HCT116 (cell line): ENCODE measurements at regions not wholly inside any gene's neighbourhood (a gene's known extent, or its start where the extent isn't known, plus 50 kb on each side); places are given as distances from the start of the nearest gene placed in this dataset.

Source experiments
- ATAC-seq: fragments of 200-7000 bp; cut with Tn5 transposase; 2 replicates; pipeline ENCODE4 v1.9.1; 2020; ENCODE audit warnings: mild to moderate bottlenecking, moderate library complexity
- BruUV-seq: library from RNA; stranded (reverse); fragments of 400-500 nt; replicated peaks from 2 replicates; lab custom pipeline; 2021; lab: Mats Ljungman, UMichigan
- CTCF ChIA-PET: fragments of 300-600 bp; sonication (Branson Sonifier 250); formaldehyde crosslinking; loops from one replicate; lab custom pipeline; 2021; ENCODE audit warnings: antibody characterized with exemption; lab: Charles Lee
- POLR2A ChIA-PET: fragments of 300-600, 350-600 bp; sonication (Branson Sonifier 250); formaldehyde crosslinking; loops from one replicate; lab custom pipeline; 2021; ENCODE audit warnings: antibody characterized with exemption; lab: Charles Lee
- RAD21 ChIA-PET, 2 experiments: fragments of 300-600 bp; sonication (Branson Sonifier 250); formaldehyde crosslinking; loops; one replicate each; lab custom pipeline; 2023; ENCODE audit warnings: low total read pairs in 2 of 2; ENCODE audit not compliant: uncharacterized antibody in 2 of 2, unreplicated experiment in 2 of 2, low non-redundant PET in 1 of 2; lab: Charles Lee
- DNase-seq: peaks from one replicate; pipeline ENCODE4 v3.0.0-alpha.2; 2010; ENCODE audit warnings: low read depth, low spot score
- H2AFZ ChIP-seq: fragments of 200-600 bp; shearing (Covaris generic), sonication (generic); 2 replicates; pipeline ENCODE4 v1.6.1; 2017; ENCODE audit warnings: low read depth, mixed run types, mixed read lengths, antibody characterized with exemption, low read length; ENCODE audit not compliant: poor library complexity, severe bottlenecking
- H3K27ac ChIP-seq: 2 replicates; pipeline ENCODE4 v1.5.1; 2012; ENCODE audit warnings: low read depth, low read length
- H3K27me3 ChIP-seq: fragments of 200-600 bp; sonication (generic); 2 replicates; pipeline ENCODE4 v1.6.1; 2016; ENCODE audit warnings: mixed run types, low read length, mixed read lengths; ENCODE audit not compliant: insufficient read depth
- H3K36me3 ChIP-seq, 2 experiments: fragments of 200-500 bp in 1 of 2; fragments of 200-600 bp in 1 of 2; sonication (Bioruptor generic) in 1 of 2; sonication (generic) in 1 of 2; 2 replicates each; pipeline versions ENCODE4 v1.5.1 to v1.6.1; 2014 to 2016; ENCODE audit warnings: low read length in 2 of 2, inconsistent platforms in 1 of 2, mixed read lengths in 1 of 2, mixed run types in 1 of 2; ENCODE audit not compliant: insufficient read depth in 2 of 2, control insufficient read depth in 1 of 2
- H3K4me1 ChIP-seq, 2 experiments: fragments of 200-600 bp in 1 of 2; sonication (generic) in 1 of 2; 2 replicates each; pipeline versions ENCODE4 v1.5.1 to v1.6.1; 2012 to 2017; ENCODE audit warnings: low read length in 2 of 2, inconsistent platforms in 1 of 2, mild to moderate bottlenecking in 1 of 2, mixed read lengths in 1 of 2, mixed run types in 1 of 2, moderate library complexity in 1 of 2; ENCODE audit not compliant: insufficient read depth in 2 of 2, control insufficient read depth in 1 of 2
- H3K4me2 ChIP-seq: fragments of 200-600 bp; sonication (generic); 2 replicates; pipeline ENCODE4 v1.6.1; 2017; ENCODE audit warnings: mixed run types, low read length, mixed read lengths
- H3K4me3 ChIP-seq, 2 experiments: fragments of 200-600 bp in 1 of 2; sonication (generic) in 1 of 2; replicated peaks in 1 of 2; 2 replicates each; pipeline ENCODE4 v1.5.1; 2011 to 2016; ENCODE audit warnings: low read length in 2 of 2, control low read depth in 1 of 2, low read depth in 1 of 2, mild to moderate bottlenecking in 1 of 2, mixed read lengths in 1 of 2, mixed run types in 1 of 2
- H3K79me2 ChIP-seq: fragments of 200-600 bp; sonication (generic); 2 replicates; pipeline ENCODE4 v1.6.1; 2017; ENCODE audit warnings: mild to moderate bottlenecking, mixed run types, low read length, moderate library complexity, mixed read lengths; ENCODE audit not compliant: insufficient read depth
- H3K9ac ChIP-seq: fragments of 200-600 bp; sonication (generic); 2 replicates; pipeline ENCODE4 v1.6.1; 2016; ENCODE audit warnings: low read length, mixed read lengths
- H3K9me2 ChIP-seq: fragments of 200-600 bp; sonication (generic), shearing (Covaris generic); 2 replicates; pipeline ENCODE4 v1.6.1; 2017; ENCODE audit warnings: mixed run types, mild to moderate bottlenecking, moderate library complexity; ENCODE audit not compliant: insufficient read depth
- H3K9me3 ChIP-seq, 2 experiments: fragments of 200-500 bp in 1 of 2; fragments of 200-600 bp in 1 of 2; sonication (Bioruptor generic) in 1 of 2; sonication (generic) in 1 of 2; 2 replicates each; pipeline ENCODE4 v1.6.1; 2014 to 2017; ENCODE audit warnings: low read length in 2 of 2, mixed read lengths in 2 of 2, inconsistent platforms in 1 of 2, low read depth in 1 of 2, mild to moderate bottlenecking in 1 of 2, mixed run types in 1 of 2, moderate library complexity in 1 of 2; ENCODE audit not compliant: control insufficient read depth in 1 of 2, insufficient read depth in 1 of 2
- H4K20me1 ChIP-seq: fragments of 200-600 bp; sonication (generic), shearing (Covaris generic); 2 replicates; pipeline ENCODE4 v1.6.1; 2017; ENCODE audit warnings: mixed run types, mild to moderate bottlenecking, moderate library complexity; ENCODE audit not compliant: insufficient read depth
- CBX3 ChIP-seq: IDR thresholded peaks from 2 replicates; pipeline ENCODE4 v1.6.1; 2012; ENCODE audit warnings: low read depth
- CEBPB ChIP-seq: IDR thresholded peaks from 2 replicates; pipeline ENCODE4 v1.6.1; 2012; ENCODE audit warnings: low read depth
- EGR1 ChIP-seq: IDR thresholded peaks from 2 replicates; pipeline ENCODE4 v1.6.1; 2012; ENCODE audit warnings: low read depth
- EZH2 ChIP-seq: fragments of 200-600 bp; sonication (generic); IDR thresholded peaks from 2 replicates; pipeline ENCODE4 v1.6.1; 2017; ENCODE audit warnings: antibody characterized with exemption, mixed run types
- EZH2phosphoT487 ChIP-seq: fragments of 200-600 bp; IDR thresholded peaks from 2 replicates; pipeline ENCODE4 v1.6.1; 2018; ENCODE audit warnings: antibody characterized with exemption, borderline replicate concordance
- FOSL1 ChIP-seq: IDR thresholded peaks from 2 replicates; pipeline ENCODE4 v1.6.1; 2012; ENCODE audit warnings: low read depth
- RAD21 ChIP-seq: IDR thresholded peaks from 2 replicates; pipeline ENCODE4 v1.6.1; 2012; ENCODE audit warnings: low read depth, mild to moderate bottlenecking
- SP1 ChIP-seq: IDR thresholded peaks from 2 replicates; pipeline ENCODE4 v1.6.1; 2012; ENCODE audit warnings: low read depth
- SRF ChIP-seq: IDR thresholded peaks from 2 replicates; pipeline ENCODE4 v1.6.1; 2012; ENCODE audit warnings: low read depth
- YY1 ChIP-seq: IDR thresholded peaks from 2 replicates; pipeline ENCODE4 v1.6.1; 2011; ENCODE audit warnings: low read length, low read depth, moderate library complexity, mild to moderate bottlenecking; ENCODE audit not compliant: insufficient replicate concordance; ENCODE audit errors: extremely low read depth
- ZFX ChIP-seq: fragments of 450-650 bp; IDR thresholded peaks from 2 replicates; pipeline ENCODE4 v1.6.1; 2017
- intact Hi-C: fragments of 100-400 bp; cut with micrococcal nuclease; formaldehyde crosslinking; loops from 2 replicates; pipeline ENCODE4 v1.10.0; 2022
- TF ChIP-seq, protein P1 (sequence below): IDR thresholded peaks from 2 replicates; pipeline ENCODE4 v1.6.1; 2012
- TF ChIP-seq, protein P2 (sequence below): IDR thresholded peaks from 2 replicates; pipeline ENCODE4 v1.6.1; 2012
- TF ChIP-seq, protein P3 (sequence below): IDR thresholded peaks from 2 replicates; pipeline ENCODE4 v1.6.1; 2011; ENCODE audit warnings: mild to moderate bottlenecking, low read length, moderate library complexity; ENCODE audit not compliant: insufficient replicate concordance; ENCODE audit errors: extremely low read depth
- TF ChIP-seq, protein P4 (sequence below), 3 experiments: fragments of 200-600 bp in 1 of 3; sonication (generic) in 1 of 3; IDR thresholded peaks in 2 of 3; conservative IDR thresholded peaks in 1 of 3; 2 replicates each; pipeline ENCODE4 v1.5.1; 2012 to 2017; ENCODE audit warnings: low read depth in 2 of 3, low read length in 2 of 3, antibody characterized with exemption in 1 of 3, borderline replicate concordance in 1 of 3, control low read depth in 1 of 3, mild to moderate bottlenecking in 1 of 3, mixed read lengths in 1 of 3, mixed run types in 1 of 3, moderate library complexity in 1 of 3; ENCODE audit not compliant: insufficient read depth in 1 of 3

DNA sequence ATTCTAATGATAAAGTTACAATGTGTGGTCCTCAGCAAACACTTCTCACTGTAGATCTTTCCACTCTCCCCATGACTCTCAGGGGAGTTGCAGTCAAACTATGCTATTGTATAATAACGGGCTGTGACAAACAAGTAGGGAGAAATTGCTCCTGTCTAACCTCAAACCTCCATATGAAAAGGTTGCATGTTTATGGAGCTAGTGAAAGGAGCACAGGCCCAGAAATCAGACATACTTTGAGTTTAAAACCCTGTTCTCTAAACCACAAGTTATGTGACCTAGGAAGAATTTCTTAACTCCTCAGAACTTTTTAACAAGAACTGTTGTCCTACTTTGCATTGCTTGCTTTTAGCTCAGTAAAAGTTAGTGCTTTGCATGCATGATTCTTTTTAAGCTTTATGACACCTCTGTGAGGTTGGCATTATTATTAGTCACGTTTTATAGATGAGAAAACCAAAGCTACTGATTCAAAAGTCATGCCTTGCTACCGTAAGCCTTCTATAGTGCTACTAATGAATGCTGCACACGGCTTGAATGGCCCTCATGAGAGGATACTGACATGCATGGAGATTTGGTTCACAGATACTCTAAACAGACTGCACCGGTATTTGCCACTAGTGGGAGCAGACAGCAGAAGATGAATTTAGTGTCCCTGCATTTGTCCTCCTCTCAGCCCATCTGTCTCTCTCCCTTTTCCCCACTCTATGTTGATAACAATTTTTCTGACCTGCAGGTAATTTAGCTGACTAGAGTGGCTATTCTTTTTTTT is 129.5 kb upstream of the PCGF5 start:
- RAD21 ChIA-PET: interaction anchor here in 1 of 2 experiments (0.7 kb wide), 1 partner anchor 237 kb away, joined by 3 read pairs; no protein-coding TSS in a partner anchor
- CTCF ChIA-PET: interaction anchor here (0.6 to 1.1 kb wide), 2 partner anchors 82 to 160 kb away, joined by 3 to 4 read pairs; no protein-coding TSS in a partner anchor
- no peak overlapping the region for H2AFZ ChIP-seq
- no peaks in the 10 kb centered on the region for H3K4me1 ChIP-seq
- no peaks in the 10 kb centered on the region for H4K20me1 ChIP-seq
- H3K36me3 ChIP-seq: no peaks in the 10 kb centered on the region
- no peaks in the 10 kb centered on the region for H3K79me2 ChIP-seq
- no TSS peak for BruUV-seq
- no peaks in the 10 kb centered on the region for H3K27me3 ChIP-seq
- no peak for DNase-seq
- H3K4me2 ChIP-seq: no peak overlapping the region
- H3K9me2 ChIP-seq: no peaks in the 10 kb centered on the region
- no peaks in the 10 kb centered on the region for H3K9me3 ChIP-seq
- H3K27ac ChIP-seq: no peak overlapping the region
- intact Hi-C loops: no loop called here
- no peak overlapping the region for H3K9ac ChIP-seq
- H3K4me3 ChIP-seq: no peak overlapping the region
- peak; percentile 15; the same call in 1 of the 2 replicates for TF ChIP-seq RAD21
- TF ChIP-seq, protein P1, sequence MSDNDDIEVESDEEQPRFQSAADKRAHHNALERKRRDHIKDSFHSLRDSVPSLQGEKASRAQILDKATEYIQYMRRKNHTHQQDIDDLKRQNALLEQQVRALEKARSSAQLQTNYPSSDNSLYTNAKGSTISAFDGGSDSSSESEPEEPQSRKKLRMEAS: no peak
- POLR2A ChIA-PET: no interaction called here
- ATAC-seq: peak; percentile 46; the same call in 1 of the 2 replicates

DNA sequence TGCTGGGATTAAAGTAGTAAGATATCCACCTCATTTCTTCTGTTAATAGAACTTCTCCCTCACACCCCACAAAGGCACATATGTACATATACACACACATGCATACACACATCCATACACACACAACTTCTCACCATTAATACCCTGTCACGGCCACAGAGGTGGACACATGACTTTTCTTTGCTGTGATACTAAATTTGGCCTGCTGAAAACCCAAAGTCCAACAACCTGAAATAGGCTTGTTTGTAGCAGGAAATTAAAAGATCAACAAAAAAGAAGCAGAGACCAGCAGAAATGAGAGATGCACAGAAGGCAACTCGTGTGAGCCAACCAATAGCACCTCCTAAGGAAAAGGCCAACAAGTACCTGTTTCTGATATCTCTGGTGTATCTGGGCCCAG is 128.7 kb upstream of the PCGF5 start:
- no TSS peak for BruUV-seq
- H3K4me2 ChIP-seq: no peak overlapping the region
- RAD21 ChIA-PET: no interaction called here
- POLR2A ChIA-PET: no interaction called here
- H4K20me1 ChIP-seq: no peaks in the 10 kb centered on the region
- no peaks in the 10 kb centered on the region; a peak in 1 of 4 replicates for H3K9me3 ChIP-seq
- no peak overlapping the region for H3K4me3 ChIP-seq
- DNase-seq (no peak), ATAC-seq (no peak)
- no peak overlapping the region for H3K9ac ChIP-seq
- no peak overlapping the region for H2AFZ ChIP-seq
- H3K36me3 ChIP-seq: no peaks in the 10 kb centered on the region
- no peak overlapping the region for H3K27ac ChIP-seq
- CTCF ChIA-PET: interaction anchor here (1.1 kb wide), 1 partner anchor 83 kb away, joined by 4 read pairs; no protein-coding TSS in a partner anchor
- H3K79me2 ChIP-seq: no peaks in the 10 kb centered on the region
- H3K4me1 ChIP-seq: no peaks in the 10 kb centered on the region
- intact Hi-C loops: no loop called here
- no peaks in the 10 kb centered on the region for H3K27me3 ChIP-seq
- H3K9me2 ChIP-seq: no peaks in the 10 kb centered on the region
- no peak for TF ChIP-seq EGR1
- TF ChIP-seq FOSL1: no peak
- TF ChIP-seq YY1: no peak
- no peak for TF ChIP-seq EZH2phosphoT487
- no peak for TF ChIP-seq EZH2
- TF ChIP-seq, protein P1: no peak
- no peak for TF ChIP-seq CBX3
- TF ChIP-seq SP1: no peak
- TF ChIP-seq, protein P2, sequence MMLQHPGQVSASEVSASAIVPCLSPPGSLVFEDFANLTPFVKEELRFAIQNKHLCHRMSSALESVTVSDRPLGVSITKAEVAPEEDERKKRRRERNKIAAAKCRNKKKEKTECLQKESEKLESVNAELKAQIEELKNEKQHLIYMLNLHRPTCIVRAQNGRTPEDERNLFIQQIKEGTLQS: no peak
- TF ChIP-seq SRF: no peak
- no peak for TF ChIP-seq RAD21
- no peak for TF ChIP-seq ZFX
- no peak for TF ChIP-seq CEBPB
- TF ChIP-seq, protein P3, sequence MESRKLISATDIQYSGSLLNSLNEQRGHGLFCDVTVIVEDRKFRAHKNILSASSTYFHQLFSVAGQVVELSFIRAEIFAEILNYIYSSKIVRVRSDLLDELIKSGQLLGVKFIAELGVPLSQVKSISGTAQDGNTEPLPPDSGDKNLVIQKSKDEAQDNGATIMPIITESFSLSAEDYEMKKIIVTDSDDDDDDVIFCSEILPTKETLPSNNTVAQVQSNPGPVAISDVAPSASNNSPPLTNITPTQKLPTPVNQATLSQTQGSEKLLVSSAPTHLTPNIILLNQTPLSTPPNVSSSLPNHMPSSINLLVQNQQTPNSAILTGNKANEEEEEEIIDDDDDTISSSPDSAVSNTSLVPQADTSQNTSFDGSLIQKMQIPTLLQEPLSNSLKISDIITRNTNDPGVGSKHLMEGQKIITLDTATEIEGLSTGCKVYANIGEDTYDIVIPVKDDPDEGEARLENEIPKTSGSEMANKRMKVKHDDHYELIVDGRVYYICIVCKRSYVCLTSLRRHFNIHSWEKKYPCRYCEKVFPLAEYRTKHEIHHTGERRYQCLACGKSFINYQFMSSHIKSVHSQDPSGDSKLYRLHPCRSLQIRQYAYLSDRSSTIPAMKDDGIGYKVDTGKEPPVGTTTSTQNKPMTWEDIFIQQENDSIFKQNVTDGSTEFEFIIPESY: no peak
- TF ChIP-seq, protein P4, sequence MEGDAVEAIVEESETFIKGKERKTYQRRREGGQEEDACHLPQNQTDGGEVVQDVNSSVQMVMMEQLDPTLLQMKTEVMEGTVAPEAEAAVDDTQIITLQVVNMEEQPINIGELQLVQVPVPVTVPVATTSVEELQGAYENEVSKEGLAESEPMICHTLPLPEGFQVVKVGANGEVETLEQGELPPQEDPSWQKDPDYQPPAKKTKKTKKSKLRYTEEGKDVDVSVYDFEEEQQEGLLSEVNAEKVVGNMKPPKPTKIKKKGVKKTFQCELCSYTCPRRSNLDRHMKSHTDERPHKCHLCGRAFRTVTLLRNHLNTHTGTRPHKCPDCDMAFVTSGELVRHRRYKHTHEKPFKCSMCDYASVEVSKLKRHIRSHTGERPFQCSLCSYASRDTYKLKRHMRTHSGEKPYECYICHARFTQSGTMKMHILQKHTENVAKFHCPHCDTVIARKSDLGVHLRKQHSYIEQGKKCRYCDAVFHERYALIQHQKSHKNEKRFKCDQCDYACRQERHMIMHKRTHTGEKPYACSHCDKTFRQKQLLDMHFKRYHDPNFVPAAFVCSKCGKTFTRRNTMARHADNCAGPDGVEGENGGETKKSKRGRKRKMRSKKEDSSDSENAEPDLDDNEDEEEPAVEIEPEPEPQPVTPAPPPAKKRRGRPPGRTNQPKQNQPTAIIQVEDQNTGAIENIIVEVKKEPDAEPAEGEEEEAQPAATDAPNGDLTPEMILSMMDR (IDR thresholded peaks at IDR 0.05 in 2 of 3, conservative IDR thresholded peaks at IDR 0.05 in 1 of 3; ENCODE audit: borderline replicate concordance in 1 of 3, insufficient read depth in 1 of 3, low read depth in 2 of 3, low read length in 2 of 3): no peak
